NCI-H146 (cell line): ENCODE measurements at regions not wholly inside any gene's neighbourhood (a gene's known extent, or its start where the extent isn't known, plus 50 kb on each side); places are given as distances from the start of the nearest gene placed in this dataset.

Experiments
- DNase-seq: peaks from one replicate; lab custom pipeline; 2025; lab: John Stamatoyannopoulos, UW

DNA sequence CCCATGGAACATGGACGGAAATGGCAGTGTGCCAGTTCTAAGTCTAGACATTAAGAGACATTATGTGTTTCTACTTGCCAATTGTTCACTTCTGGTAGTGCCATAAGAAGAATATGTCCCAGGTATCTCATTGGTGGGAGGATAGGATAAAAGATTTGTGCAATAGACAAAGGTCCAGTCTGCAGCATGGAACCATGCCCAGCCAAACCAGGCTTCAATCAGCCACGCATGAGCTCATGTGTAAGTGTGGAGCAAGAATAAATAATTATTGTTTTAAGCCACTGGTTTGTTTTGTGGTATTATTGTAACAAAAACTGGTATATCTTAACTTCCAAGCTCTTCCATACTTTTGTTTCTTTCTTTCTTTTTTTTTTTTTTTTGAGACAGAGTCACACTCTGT lies 153.6 kb upstream of the CTTNBP2 start:
- no peak for DNase-seq

DNA sequence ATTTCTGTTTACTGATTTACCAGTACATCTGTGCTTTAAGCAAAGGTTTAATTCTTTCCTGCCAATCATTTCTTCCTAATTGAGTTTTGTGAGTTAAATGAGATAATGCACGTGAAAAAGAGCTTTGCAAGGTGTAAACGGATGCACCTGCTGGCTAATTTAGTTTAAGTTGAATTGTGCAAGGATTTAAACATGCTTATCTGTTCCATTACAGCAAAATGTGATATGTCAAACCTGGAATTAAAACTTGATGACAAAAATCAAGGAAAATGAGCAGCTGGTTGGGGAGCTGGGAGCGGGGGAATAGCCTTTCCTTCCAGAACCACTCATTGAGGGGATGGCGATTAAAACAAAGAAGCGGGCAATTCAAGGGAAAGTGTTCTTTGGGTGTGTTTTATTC lies 155.0 kb upstream of the CTTNBP2 start:
- DNase-seq, result no peak

DNA sequence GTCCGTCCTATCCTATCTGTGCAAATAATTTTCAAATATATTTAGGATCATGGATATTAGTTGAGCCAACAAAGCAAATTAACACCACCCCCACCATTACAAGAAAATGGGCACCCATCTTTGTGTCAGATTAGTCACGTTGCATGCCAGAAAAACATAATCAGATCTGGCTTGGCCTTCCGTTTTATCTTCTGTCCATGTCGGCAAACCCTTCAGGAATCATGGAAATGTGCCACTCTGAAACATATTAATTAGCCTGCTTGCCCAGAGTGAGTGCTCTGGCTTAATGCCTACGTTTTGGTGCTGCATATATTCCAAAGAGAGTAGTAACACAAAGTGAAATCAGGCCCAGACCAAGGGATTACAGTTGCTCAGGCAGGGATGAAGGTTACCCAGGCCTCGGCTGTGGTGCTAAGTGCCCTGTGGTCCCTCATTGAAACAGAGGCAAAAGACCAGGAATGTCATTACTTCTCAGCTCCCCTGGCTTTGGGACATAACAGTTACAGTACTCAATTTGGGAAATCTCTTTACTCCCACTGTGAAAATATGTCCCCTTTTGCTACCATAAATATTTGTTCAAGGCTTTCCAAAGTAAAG lies 154.0 kb upstream of the LSM8 start:
- DNase-seq, result no peak

DNA sequence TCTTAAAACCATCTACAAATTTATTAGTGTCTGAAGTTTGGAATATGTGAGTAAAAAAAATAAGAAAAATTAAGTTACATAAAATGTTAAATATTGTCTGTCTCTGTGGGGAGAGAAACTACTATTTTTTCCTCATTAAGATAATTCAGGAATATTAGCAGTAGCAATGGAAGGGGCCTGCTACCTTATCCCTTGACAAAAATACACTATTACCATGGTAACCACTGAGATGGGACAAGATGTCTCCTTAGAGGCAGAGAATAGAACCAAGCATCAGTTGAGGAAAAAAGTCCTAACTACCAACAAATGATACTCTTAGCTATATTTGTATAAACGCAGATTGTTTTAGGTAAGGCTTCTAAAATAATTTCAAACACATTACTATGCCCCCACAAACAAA lies 150.7 kb upstream of the LSM8 start:
- DNase-seq, result no peak

DNA sequence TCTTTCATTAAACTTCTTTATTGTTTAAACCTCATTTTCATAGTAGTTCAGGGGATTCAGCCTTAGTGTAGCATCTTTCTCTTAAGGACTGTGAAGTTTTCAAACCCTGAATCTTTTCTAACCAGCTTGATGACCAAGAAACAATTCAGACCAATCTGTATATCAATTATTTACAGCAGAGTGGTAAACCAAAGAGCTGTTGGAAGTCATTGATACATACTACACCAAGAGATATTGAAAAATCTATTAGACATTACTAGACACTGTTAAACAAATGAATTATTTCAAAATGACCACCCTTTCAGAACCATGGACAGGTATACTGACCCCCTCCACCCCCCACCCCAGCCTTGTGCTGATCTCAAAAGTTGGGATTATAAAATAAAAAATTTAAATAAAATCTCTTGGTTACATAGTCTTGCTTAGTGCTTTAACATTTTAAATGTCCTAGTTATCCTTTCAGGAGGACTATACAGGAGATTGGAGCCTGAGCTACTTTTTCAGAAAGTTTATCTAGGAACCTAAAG lies 143.9 kb upstream of the LSM8 start:
- no peak for DNase-seq

DNA sequence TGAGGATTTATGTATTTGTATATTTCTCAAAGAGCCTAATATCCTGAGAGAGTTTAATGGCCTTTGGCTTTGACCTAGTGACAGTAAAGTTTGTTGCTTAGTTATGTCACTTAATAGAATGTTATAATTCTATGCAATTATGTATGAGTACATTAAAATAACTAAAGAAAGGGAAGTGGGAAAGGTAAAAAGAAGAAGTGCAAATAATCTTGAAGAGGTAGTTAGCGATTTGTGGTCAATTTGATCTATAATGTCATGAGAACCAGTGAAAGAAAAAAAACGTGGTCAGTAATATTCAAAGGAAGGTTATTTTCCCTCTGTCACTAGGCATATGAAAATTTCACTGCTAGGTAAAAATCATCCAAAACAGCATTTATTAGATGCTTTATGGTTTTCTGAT lies 143.4 kb upstream of the LSM8 start:
- no peak for DNase-seq

DNA sequence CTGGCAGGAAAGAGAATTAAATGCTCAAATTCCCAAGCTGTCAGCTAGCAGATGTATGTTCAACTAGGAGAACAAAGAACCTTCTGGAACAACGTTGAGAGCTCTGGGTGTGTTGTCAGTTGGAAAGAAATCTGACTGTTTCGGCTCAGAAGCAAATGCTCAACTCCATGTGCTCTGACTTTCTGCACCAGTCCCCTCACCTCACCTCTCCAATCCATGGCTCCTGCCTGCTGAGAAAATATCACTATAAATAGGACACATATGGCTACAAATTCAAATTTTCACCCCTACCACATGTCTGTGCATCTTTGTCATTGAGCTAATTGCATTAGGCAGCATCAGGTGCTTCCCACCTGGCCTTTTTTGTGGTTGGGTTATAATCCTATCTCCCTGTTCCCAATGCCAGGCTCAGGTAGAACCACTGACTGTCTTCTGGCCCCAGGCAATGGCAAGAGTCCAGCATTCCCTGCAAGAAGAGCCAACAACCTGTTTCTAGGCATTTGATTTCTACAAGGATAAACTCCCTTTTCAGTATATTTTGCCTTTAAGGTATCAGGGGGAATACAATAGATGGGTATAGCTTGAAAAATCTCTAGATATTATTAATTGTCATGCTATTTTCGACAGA lies 142.6 kb upstream of the LSM8 start:
- DNase-seq, result no peak

DNA sequence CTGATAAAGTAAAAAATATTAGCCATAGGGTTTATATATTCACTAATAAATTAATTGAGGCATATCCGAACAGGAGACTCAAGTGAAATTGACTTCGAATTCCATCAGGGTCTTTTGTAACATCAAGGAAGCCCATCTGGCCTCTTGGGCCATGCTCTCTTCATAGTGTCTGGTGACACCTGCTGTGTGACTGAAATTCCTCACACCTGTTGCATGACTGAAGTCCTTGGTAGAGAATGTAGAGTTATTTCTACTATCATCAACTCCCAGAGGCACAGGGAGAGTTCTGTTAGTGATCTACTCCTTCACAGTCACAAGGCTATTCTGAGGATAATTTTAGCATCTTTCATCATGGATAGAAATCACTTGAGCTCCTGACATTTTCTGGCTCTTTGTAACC lies 138.3 kb upstream of the LSM8 start:
- no peak for DNase-seq

DNA sequence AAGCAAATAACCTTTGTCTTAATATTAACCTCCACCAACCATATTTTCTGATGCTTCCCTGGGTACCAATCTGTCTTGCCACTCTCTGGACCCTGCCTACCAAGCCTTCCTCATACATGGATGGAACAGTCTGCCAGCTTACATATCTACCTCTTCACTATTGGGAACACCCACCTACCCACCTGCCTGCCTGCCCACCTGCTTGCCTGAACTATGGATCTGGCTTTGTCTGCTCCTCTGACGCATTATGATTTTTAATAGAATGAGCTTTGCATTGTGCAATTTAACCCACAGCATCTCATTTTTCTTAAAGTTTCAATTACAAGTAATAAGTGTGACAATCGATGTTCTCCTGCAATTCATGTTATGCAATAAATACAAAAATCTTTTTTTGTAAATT lies 137.9 kb upstream of the LSM8 start:
- DNase-seq, result no peak

DNA sequence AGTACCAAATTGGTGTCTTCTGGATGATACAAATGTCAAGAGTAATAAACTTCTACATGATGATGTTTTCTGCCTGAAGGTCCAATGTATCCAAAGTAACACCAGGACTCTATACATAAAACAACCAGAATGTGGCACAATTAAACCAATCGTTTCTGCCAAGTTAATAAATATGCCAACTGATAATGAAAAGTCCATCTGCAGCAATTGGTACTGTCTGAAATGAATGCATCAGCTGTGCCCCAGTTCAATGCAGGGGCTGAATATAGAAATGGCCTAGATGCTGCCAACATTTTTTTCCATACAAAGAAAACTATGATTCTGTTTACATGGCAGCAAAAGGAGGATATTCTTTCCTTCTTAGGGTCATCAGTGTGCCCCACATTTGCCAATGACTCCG lies 137.2 kb upstream of the LSM8 start:
- DNase-seq, result no peak

DNA sequence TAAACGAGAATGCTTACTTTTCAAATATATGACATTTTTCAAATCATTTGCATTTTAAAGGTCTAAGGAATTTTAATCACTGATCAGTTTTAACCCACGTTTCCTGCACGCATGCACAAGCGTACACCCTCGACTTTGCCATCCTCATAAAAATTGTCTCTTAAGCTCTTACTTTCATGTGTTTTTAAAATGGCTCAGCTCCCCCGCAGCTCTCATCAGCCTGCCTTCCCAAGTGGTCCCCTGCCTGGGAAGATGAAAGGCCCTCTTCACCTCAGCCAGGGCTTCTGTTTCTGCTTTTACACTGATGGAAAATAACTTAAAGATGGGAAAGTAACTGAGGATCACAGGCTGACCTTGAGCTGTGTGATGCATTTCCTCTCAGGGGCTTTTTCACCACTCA lies 131.6 kb upstream of the LSM8 start:
- no peak for DNase-seq

DNA sequence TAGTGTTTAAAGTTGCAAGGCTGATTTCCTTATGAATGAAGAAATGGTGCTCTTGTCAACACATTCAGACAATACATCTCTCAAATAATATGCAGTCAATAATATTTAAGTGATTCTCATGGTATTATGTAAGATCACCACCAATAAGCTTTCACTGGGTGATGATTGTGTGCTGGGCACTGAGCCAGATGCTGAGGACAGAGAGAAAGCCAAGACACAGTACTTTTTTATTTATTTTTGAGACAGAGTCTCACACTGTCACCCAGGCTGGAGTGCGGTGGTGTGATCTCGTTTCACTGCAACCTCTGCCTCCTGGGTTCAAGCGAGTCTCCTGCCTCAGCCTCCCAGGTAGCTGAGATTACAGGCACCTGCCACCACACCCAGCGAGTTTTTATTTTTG lies 130.6 kb upstream of the LSM8 start:
- DNase-seq, result no peak

DNA sequence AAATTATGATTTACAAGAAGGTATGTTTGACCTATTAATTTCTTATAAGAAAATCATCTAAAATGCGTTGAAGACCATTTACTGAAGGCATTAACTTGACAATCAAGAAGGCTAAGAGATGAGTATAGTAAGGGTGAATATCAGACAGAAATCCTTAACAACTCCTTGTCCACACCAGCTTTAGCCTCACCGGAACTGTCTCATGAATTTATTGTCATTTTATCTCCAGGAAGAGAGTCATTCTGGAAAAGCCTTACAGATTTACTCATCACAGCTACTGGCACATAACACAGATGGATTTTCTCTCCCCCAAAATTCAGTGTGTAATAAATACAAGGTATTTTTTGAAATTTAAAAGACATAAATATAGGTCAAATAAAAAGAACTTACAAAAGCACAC lies 129.4 kb upstream of the LSM8 start:
- no peak for DNase-seq

DNA sequence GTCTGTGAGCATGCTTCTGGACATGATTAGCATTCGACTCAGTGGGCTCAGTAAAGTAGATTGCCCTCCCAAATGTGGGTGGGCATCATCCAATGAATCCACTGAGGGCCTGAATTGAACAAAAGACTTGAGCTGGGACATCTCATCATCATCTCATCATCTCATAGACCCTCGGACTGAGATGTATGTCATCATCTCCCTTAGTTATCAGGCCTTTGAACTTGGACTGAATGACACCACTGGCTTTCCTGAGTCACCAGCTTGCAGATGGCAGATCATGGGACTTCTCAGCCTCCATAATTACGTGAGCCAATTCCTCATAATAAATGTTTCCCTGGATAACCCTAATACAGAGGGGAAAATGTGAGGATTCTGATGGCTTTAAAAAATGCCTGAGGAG lies 128.3 kb upstream of the LSM8 start:
- no peak for DNase-seq

DNA sequence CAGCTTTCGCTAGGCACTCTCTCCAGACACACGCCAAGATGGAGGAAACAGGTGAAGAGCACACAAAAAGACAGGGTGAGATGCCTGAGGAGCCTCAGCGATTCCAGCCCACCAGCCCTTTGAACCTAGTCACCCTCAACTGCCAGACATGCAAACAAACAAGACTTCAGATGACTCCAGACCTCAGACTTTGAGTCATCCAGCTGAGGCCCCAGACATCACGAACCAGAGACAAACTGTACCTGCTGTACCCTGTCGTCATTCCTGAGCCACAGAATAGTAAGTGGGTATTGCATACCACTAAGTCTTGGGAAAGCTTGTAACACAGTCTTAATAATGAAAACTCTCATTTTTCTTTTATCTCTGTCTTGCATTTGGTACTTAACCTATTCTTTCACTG lies 126.6 kb upstream of the LSM8 start:
- no peak for DNase-seq

DNA sequence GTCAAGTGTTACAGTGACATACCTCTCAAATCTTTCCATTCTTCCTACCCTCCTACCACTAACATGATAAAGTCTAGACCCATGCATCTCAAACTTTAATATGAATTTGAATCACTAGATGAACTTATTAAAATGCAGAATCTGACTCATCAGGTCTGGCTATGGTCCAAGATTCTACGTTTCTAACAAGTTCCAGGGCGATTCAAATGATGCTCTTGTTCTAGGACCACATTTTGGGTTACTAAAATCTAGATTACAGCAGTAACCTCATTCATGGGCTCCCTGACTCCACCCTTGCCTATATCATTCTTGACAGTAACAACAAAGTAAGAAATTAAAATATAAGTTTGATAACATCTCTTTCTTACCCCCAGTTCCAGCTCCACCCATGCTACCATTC lies 124.8 kb upstream of the LSM8 start:
- DNase-seq, result no peak

DNA sequence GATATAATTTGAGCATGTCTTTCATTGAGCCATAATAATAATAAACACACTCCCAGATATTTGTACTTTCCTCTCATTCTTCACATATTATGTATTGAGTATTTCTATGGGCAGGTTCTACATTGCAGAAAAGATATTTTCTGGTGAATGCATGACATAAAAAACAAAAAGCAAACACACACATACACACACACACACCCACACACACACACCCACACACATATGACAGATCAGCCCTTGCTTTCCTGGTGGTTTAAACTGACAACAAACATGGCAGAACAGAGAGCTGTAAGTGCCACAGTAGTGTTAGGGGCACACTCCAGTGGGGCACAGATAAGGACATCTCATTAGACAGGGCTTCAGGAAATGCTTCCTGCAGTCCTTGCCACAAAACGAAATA lies 123.3 kb upstream of the LSM8 start:
- DNase-seq, result no peak

DNA sequence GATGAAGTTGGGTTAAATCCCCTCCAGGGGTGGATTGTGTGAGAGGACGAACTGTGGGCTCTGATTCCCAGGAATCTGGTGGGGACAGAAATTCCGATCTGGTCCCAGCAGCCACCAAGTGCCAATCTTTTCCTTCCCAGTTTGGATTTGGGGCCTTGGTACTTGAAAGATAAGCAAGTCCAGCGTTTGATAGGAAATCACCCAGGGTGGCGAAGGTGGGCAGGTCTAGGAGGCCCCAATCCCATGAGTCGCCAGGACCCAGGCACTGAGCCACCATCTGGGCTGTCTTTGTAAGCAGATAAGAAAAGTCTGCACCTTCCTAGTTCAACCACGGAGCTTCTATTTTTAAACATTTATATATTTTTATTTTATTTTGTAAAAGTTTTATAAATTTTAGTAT lies 122.6 kb upstream of the LSM8 start:
- DNase-seq, result no peak

DNA sequence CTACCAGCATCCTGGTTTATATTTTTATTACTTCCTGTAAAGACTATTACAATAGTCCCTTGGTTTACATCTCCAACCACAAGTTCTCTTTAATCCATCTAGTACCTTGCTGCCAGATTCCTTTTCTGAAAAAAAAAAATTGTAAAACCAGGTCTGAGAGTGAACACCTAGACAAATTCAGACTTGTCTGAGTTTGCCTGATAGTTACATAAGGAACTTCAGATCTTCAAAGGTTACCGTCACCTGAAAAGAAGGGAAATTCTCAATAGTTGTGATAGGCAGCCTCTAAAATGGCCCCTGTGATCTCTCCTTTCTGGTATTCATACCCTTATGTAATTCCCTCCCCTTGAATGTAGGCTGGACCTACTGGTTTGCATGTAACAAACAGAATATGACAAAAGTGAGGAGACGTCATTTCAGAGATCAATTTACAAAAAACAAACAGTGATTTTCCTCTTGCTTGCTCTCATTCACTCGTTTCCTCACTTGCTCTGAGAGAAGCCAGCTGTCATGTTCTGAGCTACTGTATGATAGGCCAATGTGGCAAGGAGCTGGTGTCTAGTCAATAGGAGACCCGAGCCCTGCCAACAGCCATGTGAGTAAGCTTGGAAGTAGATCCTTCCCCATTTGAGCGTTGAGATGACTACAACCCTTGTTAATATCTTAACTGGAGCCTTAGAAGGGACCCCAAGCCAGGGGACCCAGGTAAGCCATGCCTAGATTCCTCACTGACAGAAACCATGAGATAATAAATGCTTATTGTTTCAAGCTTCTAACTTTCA lies 110.9 kb upstream of the LSM8 start:
- DNase-seq, result no peak

DNA sequence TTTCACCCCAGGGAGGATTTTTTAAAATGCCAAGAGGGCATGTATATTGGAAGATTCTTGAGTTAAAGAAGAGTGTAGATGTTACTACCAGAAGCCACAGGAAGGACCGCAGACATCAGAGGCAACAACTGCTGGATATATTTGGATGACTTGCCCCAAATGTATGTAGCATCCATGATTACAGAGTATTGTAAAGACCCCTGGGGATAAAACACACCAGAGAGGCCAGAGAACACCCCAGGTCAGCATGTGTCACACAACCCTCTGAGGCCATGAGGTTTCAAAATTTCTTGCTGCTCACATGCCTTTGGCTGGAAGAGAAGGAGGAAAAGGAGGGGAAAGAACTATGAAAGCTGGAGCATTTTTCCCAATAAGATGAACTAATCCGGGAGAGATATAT lies 108.0 kb upstream of the LSM8 start:
- no peak for DNase-seq

DNA sequence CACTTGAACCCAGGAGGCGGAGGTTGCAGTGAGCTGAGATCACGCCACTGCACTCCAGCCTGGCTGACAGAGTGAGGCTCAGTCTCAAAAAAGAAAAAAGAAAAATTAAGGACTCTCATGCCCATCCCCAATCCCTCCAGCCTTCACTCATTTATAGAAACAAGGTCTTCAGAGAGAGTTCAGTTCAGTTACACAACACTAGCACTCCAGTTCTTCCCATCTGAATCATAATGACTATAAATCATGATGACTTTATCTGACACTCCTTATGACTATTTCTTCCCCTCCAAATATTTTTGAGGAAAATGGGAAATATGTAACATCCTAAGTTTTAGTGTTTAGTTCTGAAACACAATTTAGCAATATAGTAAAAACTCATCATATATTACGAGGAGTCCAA lies 107.4 kb upstream of the LSM8 start:
- no peak for DNase-seq

DNA sequence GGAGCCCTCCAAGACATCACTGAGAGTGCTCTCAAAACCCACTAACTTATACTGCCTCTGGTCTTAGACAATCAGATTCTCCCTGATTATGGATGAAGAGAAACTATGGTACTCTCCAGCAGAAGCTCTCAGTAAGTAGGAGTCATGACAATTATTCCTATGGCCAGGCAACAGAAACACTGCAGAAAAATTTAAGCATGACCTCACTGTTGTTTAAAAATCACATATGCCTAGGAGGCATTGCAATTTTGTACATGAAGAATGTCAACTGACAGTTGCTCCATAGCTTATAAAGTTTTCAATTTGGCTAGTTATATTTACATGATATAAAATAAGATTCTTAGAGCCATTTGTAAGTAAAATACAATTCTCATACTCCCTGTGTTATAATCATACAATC lies 105.9 kb upstream of the LSM8 start:
- DNase-seq, result no peak

DNA sequence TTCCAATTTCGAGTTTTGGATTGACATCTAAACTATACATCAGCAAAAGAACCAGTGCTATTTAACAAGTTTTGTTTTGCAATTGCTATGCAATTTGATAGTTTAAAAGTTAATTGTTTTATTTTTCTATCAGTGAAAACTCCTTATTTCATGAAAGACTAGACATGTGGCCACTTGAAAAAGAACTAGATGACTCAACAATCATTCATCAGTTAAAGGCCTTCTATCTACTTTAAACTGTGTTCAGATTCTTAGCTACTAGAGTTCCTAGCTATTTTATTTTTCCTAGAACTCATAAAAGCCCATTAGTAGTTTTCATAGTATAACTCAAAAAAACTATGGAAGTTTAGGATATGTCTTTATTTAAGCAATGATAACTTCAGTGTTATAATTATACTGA lies 104.6 kb upstream of the LSM8 start:
- no peak for DNase-seq

DNA sequence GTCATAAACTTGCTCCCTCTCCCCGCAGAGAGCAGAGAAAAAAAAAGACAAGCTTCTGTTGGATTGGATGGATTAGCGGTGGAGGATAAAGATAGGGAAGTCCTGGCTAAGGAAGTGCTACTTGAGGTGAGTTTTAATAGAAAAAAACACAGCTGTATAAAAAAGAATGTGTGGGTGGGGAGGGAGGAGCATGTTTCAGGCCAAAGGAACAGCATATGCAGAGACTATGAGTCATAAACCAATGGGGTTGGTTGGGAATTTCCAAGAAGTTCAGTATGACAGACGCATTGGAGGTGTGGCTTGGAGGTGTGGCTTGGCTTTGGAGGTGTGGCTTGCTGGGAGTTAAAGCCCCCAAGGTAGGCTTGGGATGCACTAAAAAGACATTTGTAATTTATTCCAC lies 103.0 kb upstream of the LSM8 start:
- no peak for DNase-seq
